ENCODE measurements at regions not wholly inside any gene's neighbourhood (a gene's known extent, or its start where the extent isn't known, plus 50 kb on each side); places are given as distances from the start of the nearest gene placed in this dataset.
"Not testable (repeated sequence)": the region's sequence is repeated elsewhere in the genome, so short reads cannot be mapped to it uniquely, and the experiment has no call there.

DNA sequence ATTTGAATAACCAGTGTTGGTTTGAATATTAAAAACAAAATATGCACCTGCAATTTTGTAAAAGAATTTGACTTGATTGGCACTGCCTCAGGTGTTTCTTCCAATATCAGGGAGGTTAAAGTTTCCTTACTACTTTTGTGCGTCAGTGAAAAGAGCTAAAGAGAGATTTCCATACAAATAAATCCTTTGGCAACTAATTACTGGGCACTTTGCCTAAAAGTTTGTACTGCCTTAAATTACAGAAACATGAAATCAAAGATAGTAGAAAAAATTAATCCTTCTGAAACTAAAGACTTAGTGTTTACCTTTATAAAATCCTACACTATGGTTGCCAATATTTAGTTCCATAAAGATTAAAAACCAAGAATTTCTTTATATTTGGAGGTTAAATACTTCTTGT, 72.5 kb downstream of the DNAJB9 start:
- DNase-seq (ENCODE audit: low read depth), result no peak
- no peak overlapping the region for H3K4me3 ChIP-seq (ENCODE audit: control insufficient read depth, low read depth, low read length)
- TF ChIP-seq, protein P1, sequence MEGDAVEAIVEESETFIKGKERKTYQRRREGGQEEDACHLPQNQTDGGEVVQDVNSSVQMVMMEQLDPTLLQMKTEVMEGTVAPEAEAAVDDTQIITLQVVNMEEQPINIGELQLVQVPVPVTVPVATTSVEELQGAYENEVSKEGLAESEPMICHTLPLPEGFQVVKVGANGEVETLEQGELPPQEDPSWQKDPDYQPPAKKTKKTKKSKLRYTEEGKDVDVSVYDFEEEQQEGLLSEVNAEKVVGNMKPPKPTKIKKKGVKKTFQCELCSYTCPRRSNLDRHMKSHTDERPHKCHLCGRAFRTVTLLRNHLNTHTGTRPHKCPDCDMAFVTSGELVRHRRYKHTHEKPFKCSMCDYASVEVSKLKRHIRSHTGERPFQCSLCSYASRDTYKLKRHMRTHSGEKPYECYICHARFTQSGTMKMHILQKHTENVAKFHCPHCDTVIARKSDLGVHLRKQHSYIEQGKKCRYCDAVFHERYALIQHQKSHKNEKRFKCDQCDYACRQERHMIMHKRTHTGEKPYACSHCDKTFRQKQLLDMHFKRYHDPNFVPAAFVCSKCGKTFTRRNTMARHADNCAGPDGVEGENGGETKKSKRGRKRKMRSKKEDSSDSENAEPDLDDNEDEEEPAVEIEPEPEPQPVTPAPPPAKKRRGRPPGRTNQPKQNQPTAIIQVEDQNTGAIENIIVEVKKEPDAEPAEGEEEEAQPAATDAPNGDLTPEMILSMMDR (IDR thresholded peaks at IDR 0.05; ENCODE audit: control insufficient read depth, insufficient read depth, low read depth, low read length, missing control alignments), result no peak

DNA sequence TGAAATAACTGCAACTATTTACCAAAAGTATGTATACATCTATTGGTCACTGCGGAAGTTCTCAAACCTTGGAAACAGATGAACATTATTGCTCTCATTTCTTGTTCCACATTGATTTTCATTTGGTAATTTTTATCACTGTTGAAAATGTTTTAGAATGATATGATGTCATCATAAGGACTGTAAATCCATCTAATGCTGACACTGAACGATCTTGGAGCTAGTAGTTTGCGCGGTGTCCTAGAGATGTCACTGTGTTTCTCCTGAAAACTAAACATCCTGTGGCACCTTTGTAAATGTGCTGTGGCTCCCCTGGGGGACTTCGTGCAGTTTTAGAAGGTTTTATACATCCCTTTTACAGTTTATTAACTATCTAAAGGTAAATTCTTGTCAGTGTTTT, 73.5 kb downstream of the DNAJB9 start:
- TF ChIP-seq, protein P1 (IDR thresholded peaks at IDR 0.05; ENCODE audit: control insufficient read depth, insufficient read depth, low read depth, low read length, missing control alignments), result no peak
- H3K4me3 ChIP-seq (ENCODE audit: control insufficient read depth, low read depth, low read length), result no peak overlapping the region
- DNase-seq (ENCODE audit: low read depth), result no peak

DNA sequence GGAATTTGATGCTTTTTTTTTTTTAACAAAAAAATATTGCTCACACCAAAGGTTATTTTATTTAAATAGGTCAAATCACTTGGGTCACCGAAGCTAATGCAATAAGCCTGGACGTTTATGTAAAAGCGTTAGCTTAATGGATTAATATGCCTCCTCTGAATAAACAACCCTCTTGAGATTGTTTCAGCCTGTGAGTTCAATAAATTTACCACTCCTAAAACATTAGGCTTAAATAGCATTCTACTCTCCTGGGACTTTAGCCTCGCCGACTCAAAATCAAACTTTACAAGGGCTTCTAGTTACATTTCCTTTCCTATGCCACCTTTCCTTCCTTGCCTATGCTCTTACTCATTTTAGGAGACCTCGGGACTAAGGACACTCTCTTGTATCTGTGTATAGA, 79.3 kb downstream of the DNAJB9 start:
- TF ChIP-seq, protein P1 (IDR thresholded peaks at IDR 0.05; ENCODE audit: control insufficient read depth, insufficient read depth, low read depth, low read length, missing control alignments), result no peak
- no peak overlapping the region for H3K4me3 ChIP-seq (ENCODE audit: control insufficient read depth, low read depth, low read length)
- DNase-seq (ENCODE audit: low read depth), result no peak

DNA sequence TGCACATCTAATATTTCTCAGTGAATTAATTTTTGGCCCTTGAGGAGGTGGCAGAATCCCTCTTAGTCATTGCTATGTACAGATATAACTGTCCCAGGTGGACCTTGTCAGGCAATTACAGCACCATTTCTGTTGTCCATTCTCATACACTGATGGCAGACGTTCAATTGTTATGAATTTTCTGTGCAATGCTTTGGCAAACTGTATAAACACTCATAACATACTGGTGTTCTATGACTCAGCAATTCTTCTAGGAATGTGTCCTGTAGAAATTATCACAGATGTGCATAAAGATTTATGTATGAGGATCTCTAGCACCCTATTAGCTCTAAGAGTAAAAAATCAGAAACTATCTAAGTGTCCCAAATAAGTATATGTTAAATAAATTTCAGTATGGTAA, 80.8 kb downstream of the DNAJB9 start:
- no peak for DNase-seq (ENCODE audit: low read depth)
- TF ChIP-seq, protein P1 (IDR thresholded peaks at IDR 0.05; ENCODE audit: control insufficient read depth, insufficient read depth, low read depth, low read length, missing control alignments), result no peak
- no peak overlapping the region for H3K4me3 ChIP-seq (ENCODE audit: control insufficient read depth, low read depth, low read length)

DNA sequence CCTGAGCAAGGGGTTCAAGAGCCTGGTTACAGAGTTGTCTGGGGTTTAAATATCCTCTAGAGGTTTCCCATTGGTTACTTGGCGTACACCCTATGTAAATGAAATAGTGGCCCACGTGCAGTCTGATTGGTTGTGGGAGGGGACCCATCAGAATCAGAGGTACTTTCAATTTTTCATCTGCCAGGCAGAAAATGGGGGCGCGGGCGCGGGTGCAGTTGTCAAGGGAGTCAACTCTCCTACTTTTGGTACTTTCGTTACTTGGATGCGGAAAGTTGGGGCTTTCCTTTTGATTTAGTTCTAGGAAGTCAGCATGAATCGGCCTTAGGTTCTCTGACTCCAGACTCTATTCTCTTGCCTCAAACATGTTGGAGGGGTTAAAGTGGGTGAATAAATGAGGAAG, 83.2 kb downstream of the DNAJB9 start:
- DNase-seq (ENCODE audit: low read depth), result no peak
- TF ChIP-seq, protein P1 (IDR thresholded peaks at IDR 0.05; ENCODE audit: control insufficient read depth, insufficient read depth, low read depth, low read length, missing control alignments), result no peak

DNA sequence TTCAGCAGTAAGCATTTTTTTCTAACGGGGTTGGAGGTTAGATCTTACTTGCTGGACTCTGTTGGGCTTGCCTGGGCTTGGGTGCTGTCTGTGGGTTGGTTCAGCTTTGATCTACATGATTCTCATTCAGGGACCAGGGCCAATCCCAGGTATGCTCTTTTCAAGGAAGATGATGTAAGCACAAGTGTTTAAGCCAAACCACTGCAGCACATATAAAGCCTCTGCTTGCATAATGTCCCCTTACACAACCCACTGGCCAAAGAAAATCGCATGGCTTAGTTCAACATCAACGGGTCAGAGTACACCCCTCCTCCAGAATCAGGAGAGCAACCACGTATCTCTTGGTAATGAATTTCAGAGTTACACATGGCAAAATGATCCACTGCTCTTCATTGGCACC, 83.9 kb downstream of the DNAJB9 start:
- DNase-seq (ENCODE audit: low read depth), result no peak
- H3K4me3 ChIP-seq (ENCODE audit: control insufficient read depth, low read depth, low read length), result no peak overlapping the region
- TF ChIP-seq, protein P1 (IDR thresholded peaks at IDR 0.05; ENCODE audit: control insufficient read depth, insufficient read depth, low read depth, low read length, missing control alignments), result no peak

More for the DNA sequence above, 83.2 kb downstream of the DNAJB9 start:
- no peak overlapping the region for H3K4me3 ChIP-seq (ENCODE audit: control insufficient read depth, low read depth, low read length)

DNA sequence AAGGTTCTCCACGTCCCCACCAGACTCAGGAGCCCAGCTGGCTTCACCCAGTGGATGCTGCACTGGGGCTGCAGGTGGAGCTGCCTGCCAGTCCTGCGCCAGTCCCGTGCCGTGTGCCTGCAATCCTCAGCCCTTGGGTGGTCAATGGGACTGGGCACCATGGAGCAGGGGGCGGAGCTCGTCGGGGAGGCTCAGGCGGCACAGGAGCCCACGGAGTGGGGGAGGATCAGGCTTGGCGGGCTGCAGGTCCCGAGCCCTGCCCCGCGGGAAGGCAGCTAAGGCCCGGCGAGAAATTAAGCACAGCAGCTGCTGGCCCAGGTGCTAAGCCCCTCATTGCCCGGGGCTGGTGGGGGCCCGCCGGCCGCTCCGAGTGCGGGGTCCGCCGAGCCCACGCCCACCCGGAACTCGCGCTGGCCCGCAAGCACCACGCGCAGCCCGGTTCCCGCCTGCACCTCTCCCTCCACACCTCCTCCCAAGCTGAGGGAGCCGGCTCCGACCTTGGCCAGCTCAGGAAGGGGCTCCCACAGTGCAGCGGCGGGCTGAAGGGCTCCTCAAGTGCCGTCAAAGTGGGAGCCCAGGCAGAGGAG, 87.6 kb downstream of the DNAJB9 start:
- not testable (repeated sequence) for H3K4me3 ChIP-seq (ENCODE audit: control insufficient read depth, low read depth, low read length); DNase-seq (ENCODE audit: low read depth)

Measured in AG09309 (cell line).